ENCODE measurements at regions not wholly inside any gene's neighbourhood (a gene's known extent, or its start where the extent isn't known, plus 50 kb on each side); places are given as distances from the start of the nearest gene placed in this dataset.
A peak's percentile ranks its signal among the peaks of the same experiment; 100 is the strongest.

- ChIA-PET RAD21 (ENCODE audit: low non-redundant PET in 1 of 2, low total read pairs in 2 of 2, uncharacterized antibody in 2 of 2, unreplicated experiment in 2 of 2) (interaction anchor here in 1 of 2 experiments (0.8 kb wide), 1 partner anchor 336 kb away, joined by 3 read pairs; no protein-coding TSS in a partner anchor), POLR2A (no interaction called here), CTCF (interaction anchor here (1.0 to 1.5 kb wide), 3 partner anchors 231 to 336 kb away, joined by 3 read pairs; no protein-coding TSS in a partner anchor)
- Histone ChIP-seq H2AFZ (ENCODE audit: low read depth, low read length, poor library complexity, severe bottlenecking) (peak overlapping the region; percentile 75), H3K27ac (ENCODE audit: low read depth, low read length) (no peak overlapping the region), H3K9me2 (ENCODE audit: insufficient read depth) (no peaks in the 10 kb centered on the region), H3K79me2 (ENCODE audit: insufficient read depth, low read length) (no peaks in the 10 kb centered on the region), H3K9me3 (ENCODE audit: control insufficient read depth in 1 of 2, insufficient read depth in 1 of 2, low read depth in 1 of 2, low read length in 2 of 2) (no peaks in the 10 kb centered on the region), H4K20me1 (ENCODE audit: insufficient read depth) (no peaks in the 10 kb centered on the region), H3K36me3 (ENCODE audit: control insufficient read depth in 1 of 2, insufficient read depth in 2 of 2, low read length in 2 of 2) (no peaks in the 10 kb centered on the region), H3K9ac (ENCODE audit: low read length) (no peak overlapping the region), H3K4me2 (ENCODE audit: low read length) (no peak overlapping the region), H3K4me3 (replicated peaks in 1 of 2; ENCODE audit: low read depth in 1 of 2, low read length in 2 of 2) (no peak overlapping the region), H3K27me3 (ENCODE audit: insufficient read depth, low read length) (no peaks in the 10 kb centered on the region), H3K4me1 (ENCODE audit: control insufficient read depth in 1 of 2, insufficient read depth in 2 of 2, low read length in 2 of 2) (no peaks in the 10 kb centered on the region)
- intact Hi-C loops (cut with micrococcal nuclease), result loop anchor here (1.0 to 5.0 kb wide), 3 partner anchors 131 to 337 kb away; no protein-coding TSS in a partner anchor
- DNase-seq (ENCODE audit: low read depth, low spot score) (peak; percentile 50), ATAC-seq (peak; percentile 78)
- BruUV-seq (replicated peaks), result no TSS peak
- TF ChIP-seq ELF1 (IDR thresholded peaks at IDR 0.05; ENCODE audit: borderline replicate concordance, low read depth) (no peak), CEBPB (IDR thresholded peaks at IDR 0.05; ENCODE audit: low read depth) (peak; percentile 80), CTCF (IDR thresholded peaks at IDR 0.05 in 2 of 3, conservative IDR thresholded peaks at IDR 0.05 in 1 of 3; ENCODE audit: borderline replicate concordance in 1 of 3, insufficient read depth in 1 of 3, low read depth in 2 of 3, low read length in 2 of 3) (peak; percentile 48 to 79 (median 58); a peak in 4 of 6 replicates), TCF7L2 (IDR thresholded peaks at IDR 0.05; ENCODE audit: borderline replicate concordance, extremely low read depth, insufficient read depth, insufficient read length) (no peak), EGR1 (IDR thresholded peaks at IDR 0.05; ENCODE audit: low read depth) (no peak), REST (IDR thresholded peaks at IDR 0.05; ENCODE audit: low read depth) (no peak), POLR2AphosphoS5 (IDR thresholded peaks at IDR 0.05; ENCODE audit: low read depth, low read length) (no peak), ATF3 (IDR thresholded peaks at IDR 0.05) (no peak), SIN3A (IDR thresholded peaks at IDR 0.05; ENCODE audit: low read depth) (no peak), EZH2 (IDR thresholded peaks at IDR 0.05) (no peak), SRF (IDR thresholded peaks at IDR 0.05; ENCODE audit: low read depth) (no peak), ZNF274 (IDR thresholded peaks at IDR 0.05; ENCODE audit: low read depth, low read length) (no peak), EZH2phosphoT487 (IDR thresholded peaks at IDR 0.05; ENCODE audit: borderline replicate concordance) (no peak), POLR2A (IDR thresholded peaks at IDR 0.05; ENCODE audit: borderline replicate concordance, extremely low read depth, insufficient read depth, insufficient read length) (no peak), FOSL1 (IDR thresholded peaks at IDR 0.05; ENCODE audit: low read depth) (no peak), ZBTB33 (IDR thresholded peaks at IDR 0.05; ENCODE audit: extremely low read depth, insufficient replicate concordance, low read length) (no peak), SP1 (IDR thresholded peaks at IDR 0.05; ENCODE audit: low read depth) (no peak), YY1 (IDR thresholded peaks at IDR 0.05; ENCODE audit: extremely low read depth, insufficient replicate concordance, low read depth, low read length) (no peak), JUND (IDR thresholded peaks at IDR 0.05) (no peak), CBX3 (IDR thresholded peaks at IDR 0.05; ENCODE audit: low read depth) (peak; percentile 32; the same call in 1 of the 2 replicates)
These were observed 79.8 kb upstream of the SMARCAD1 start for GRCh38 chr4:94127707-94128328.

Data from HCT116 (cell line).